ENCODE measurements at regions not wholly inside any gene's neighbourhood (a gene's known extent, or its start where the extent isn't known, plus 50 kb on each side); places are given as distances from the start of the nearest gene placed in this dataset.

DNA sequence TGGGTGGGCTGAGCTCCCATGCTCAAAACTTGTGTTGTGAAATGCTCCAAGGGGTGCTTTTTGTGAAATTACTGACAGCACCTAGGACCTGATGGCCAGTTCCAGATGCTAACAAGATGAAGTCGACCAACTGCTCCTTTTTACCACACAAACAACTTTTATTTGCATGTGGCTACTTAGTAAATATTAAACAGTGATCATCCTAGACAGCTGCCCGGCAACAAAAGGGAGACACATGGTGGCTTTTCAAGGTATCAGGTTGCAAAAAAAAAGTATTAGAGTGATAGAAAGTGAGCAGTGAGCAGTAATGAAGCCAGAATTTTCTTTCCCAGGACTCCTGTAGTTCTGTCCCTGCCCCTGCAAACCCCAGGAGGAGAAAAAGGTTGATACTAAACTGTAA, 118.5 kb downstream of the RPIA start:
- TF ChIP-seq, protein P1, sequence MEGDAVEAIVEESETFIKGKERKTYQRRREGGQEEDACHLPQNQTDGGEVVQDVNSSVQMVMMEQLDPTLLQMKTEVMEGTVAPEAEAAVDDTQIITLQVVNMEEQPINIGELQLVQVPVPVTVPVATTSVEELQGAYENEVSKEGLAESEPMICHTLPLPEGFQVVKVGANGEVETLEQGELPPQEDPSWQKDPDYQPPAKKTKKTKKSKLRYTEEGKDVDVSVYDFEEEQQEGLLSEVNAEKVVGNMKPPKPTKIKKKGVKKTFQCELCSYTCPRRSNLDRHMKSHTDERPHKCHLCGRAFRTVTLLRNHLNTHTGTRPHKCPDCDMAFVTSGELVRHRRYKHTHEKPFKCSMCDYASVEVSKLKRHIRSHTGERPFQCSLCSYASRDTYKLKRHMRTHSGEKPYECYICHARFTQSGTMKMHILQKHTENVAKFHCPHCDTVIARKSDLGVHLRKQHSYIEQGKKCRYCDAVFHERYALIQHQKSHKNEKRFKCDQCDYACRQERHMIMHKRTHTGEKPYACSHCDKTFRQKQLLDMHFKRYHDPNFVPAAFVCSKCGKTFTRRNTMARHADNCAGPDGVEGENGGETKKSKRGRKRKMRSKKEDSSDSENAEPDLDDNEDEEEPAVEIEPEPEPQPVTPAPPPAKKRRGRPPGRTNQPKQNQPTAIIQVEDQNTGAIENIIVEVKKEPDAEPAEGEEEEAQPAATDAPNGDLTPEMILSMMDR (IDR thresholded peaks at IDR 0.05), result no peak
- intact Hi-C loops (cut with DNase I), result no loop called here
- H3K9me3 ChIP-seq, result peaks cover 0 to 3% (median 0%) of the 10 kb centered on the region in 11 donors
- H3K4me1 ChIP-seq, result peaks cover 0 to 3% (median 0%) of the 10 kb centered on the region in 9 donors
- H3K4me3 ChIP-seq, result no peak overlapping the region
- 64 to 68% methylated on average over 2 of the region's 2 CpGs for WGBS, 2 donors
- no peak for DNase-seq
- H3K27me3 ChIP-seq, result peaks cover 0 to 12% (median 0%) of the 10 kb centered on the region in 7 donors
- no peak overlapping the region for H3K27ac ChIP-seq
- no peaks in the 10 kb centered on the region for H3K36me3 ChIP-seq
- ATAC-seq, result no peak

DNA sequence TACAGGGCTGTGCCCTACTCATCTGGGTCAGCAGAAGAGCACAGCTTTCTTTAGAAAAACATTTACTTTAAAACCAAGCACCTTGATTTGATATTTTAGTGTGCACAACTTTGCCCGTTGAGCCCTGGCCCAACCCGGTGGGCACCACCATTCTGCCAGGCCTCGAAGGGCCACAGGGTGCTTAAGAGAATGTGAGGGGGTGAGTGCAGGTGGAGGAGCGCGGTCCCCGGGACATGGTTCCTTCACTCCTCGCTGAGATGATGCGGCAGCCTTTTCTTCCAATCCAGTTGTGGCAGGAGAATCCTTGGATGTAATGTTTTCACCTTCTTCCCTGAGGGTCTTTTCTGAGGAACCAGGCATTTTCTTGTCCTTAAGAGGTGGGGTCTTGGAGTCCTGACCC, 119.0 kb downstream of the RPIA start:
- no peak for DNase-seq
- H3K4me1 ChIP-seq, result peaks cover 0 to 3% (median 0%) of the 10 kb centered on the region in 9 donors
- H3K27ac ChIP-seq, result no peak overlapping the region
- no peak overlapping the region for H3K4me3 ChIP-seq
- peaks cover 0 to 12% (median 0%) of the 10 kb centered on the region in 7 donors for H3K27me3 ChIP-seq
- intact Hi-C loops (cut with DNase I), result no loop called here
- WGBS, 2 donors, result 93 to 99% methylated on average over 8 of the region's 8 CpGs
- H3K36me3 ChIP-seq, result no peaks in the 10 kb centered on the region
- ATAC-seq, result no peak
- peaks cover 0 to 7% (median 0%) of the 10 kb centered on the region in 11 donors for H3K9me3 ChIP-seq
- TF ChIP-seq, protein P1 (IDR thresholded peaks at IDR 0.05), result no peak

DNA sequence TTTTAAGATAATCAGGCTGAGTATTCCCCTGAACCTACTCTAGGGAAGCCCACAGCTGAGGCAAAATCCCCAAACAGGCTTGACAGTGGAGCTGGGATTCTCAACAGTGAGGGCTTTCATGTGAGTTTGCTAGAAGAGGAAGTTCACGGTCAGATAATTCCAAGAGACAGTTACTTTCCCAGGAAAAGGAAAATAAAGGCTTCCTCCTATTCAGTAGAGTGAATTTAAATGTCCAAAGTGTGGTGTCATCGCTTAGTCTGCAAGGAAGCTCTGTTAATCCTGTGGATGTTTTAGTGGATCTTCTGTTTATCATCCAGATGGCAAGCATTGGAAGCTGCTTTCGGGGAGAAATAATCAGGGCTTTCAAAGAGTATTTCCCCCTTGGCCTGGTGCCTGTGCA, 119.8 kb downstream of the RPIA start:
- H3K27ac ChIP-seq, result no peak overlapping the region
- TF ChIP-seq, protein P1 (IDR thresholded peaks at IDR 0.05), result no peak
- ATAC-seq (no peak), DNase-seq (no peak)
- peaks cover 0 to 3% (median 0%) of the 10 kb centered on the region in 9 donors for H3K4me1 ChIP-seq
- H3K9me3 ChIP-seq, result peaks cover 0 to 15% (median 0%) of the 10 kb centered on the region in 11 donors
- H3K36me3 ChIP-seq, result no peaks in the 10 kb centered on the region
- 56 to 63% methylated on average over 3 of the region's 3 CpGs for WGBS, 2 donors
- no peak overlapping the region for H3K4me3 ChIP-seq
- intact Hi-C loops (cut with DNase I), result no loop called here
- peaks cover 0 to 12% (median 0%) of the 10 kb centered on the region in 7 donors for H3K27me3 ChIP-seq

DNA sequence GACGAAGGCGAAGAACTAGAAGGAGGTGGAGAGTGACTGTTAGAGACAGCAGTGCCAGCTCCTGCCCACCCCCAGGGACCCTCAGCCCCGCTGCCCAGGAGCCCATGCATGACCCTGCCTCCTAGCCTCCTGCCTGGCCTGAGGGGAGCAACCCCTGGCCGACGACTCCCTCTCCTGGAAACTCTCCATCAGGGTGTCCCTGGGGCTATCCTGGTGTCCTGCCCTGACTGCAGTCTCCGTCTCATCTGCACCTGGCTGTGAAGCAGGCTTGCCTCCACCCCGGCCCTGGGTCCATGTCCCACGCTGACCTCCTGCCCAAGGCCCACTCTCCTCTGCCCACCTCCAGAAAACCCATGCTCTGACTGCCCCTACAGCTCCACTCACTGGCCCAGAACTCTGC, 120.2 kb downstream of the RPIA start:
- Histone ChIP-seq H3K36me3 (no peaks in the 10 kb centered on the region), H3K27ac (no peak overlapping the region), H3K9me3 (peaks cover 0 to 16% (median 0%) of the 10 kb centered on the region in 11 donors), H3K4me3 (no peak overlapping the region), H3K4me1 (peaks cover 0 to 3% (median 0%) of the 10 kb centered on the region in 9 donors), H3K27me3 (peaks cover 0 to 12% (median 0%) of the 10 kb centered on the region in 7 donors)
- 83 to 85% methylated on average over 8 of the region's 8 CpGs for WGBS, 2 donors
- ATAC-seq (no peak), DNase-seq (no peak)
- TF ChIP-seq, protein P1 (IDR thresholded peaks at IDR 0.05), result no peak
- intact Hi-C loops (cut with DNase I), result no loop called here
